ENCODE measurements at regions not wholly inside any gene's neighbourhood (a gene's known extent, or its start where the extent isn't known, plus 50 kb on each side); places are given as distances from the start of the nearest gene placed in this dataset.

DNA sequence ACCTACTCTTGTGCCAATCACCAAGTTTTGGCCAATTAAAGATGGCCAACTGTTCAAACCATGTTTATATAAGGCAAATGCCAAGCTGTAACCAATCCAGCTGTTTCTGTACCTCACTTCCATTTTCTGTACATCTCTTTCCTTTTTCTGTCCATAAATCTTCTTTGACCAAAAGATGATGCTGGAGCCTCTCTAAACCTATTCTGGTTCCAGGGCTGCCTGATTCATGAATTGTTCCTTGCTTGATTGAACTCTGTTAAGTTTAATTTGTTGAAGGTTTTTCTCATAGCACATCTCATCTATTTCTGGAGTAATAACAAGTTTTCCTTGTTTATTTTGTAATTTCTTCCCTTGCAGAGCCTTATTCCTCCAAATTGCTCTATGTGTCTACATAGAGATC, 115.3 kb upstream of the SMAD3 start:
- no peak for FAIRE-seq
- no peak for DNase-seq
- no peaks in the 10 kb centered on the region for H3K36me3 ChIP-seq (ENCODE audit: control insufficient read depth in 3 of 3, insufficient read depth in 2 of 3, low read depth in 1 of 3, low read length in 3 of 3)
- peaks cover 0 to 12% (median 0%) of the 10 kb centered on the region in 3 donors for H3K4me1 ChIP-seq (ENCODE audit: control insufficient read depth in 3 of 3, insufficient read depth in 2 of 3, low read depth in 1 of 3, low read length in 2 of 3)
- no peaks in the 10 kb centered on the region for H3K9me3 ChIP-seq (ENCODE audit: control insufficient read depth in 2 of 2, insufficient read depth in 1 of 2, low read depth in 1 of 2, low read length in 1 of 2)
- no peaks in the 10 kb centered on the region for H3K27me3 ChIP-seq (ENCODE audit: control insufficient read depth in 3 of 3, insufficient read depth in 3 of 3, low read length in 3 of 3)
- H3K4me3 ChIP-seq (ENCODE audit: low read depth in 1 of 3, low read length in 3 of 3), result no peak overlapping the region
- no peak overlapping the region for H3K27ac ChIP-seq (ENCODE audit: low read depth in 1 of 3, low read length in 2 of 3)

DNA sequence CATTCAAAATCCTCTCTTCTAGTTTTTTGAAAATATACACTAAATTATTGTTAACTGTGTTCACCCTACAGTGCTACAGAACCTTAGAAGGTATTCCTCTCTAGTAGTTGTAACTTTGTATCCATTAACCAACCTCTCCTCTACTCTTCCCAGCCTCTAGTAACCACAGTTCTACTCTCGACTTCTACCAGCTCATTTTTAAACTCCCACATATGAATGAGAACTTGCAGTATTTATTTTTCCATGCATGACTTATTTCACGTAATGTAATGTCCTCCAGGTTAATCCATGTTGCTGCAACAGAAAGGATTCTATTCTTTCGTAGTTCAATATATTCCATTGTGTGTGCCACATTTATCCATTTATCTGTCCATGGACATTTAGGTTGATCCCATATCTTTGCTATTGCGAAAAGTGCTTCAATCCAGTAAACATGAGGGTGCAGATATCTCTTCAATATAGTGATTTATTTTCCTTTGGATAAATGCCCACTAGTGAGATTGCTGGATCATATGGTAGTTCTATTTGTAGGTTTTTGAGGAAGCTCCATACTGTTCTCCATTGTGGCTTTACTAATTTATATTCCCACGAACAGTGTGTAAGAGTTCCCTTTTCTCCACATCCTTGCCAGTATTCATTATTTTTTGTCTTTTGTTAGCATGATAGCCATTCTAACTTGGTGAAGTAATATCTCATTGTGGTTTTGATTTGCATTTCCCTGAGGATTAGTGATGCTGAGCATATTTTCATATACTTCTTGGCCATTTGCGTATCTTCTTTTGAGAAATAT, 113.7 kb upstream of the SMAD3 start:
- 83 to 90% (median 86%) methylated on average over 6 of the region's 6 CpGs for WGBS, 3 donors
- no peak for FAIRE-seq

DNA sequence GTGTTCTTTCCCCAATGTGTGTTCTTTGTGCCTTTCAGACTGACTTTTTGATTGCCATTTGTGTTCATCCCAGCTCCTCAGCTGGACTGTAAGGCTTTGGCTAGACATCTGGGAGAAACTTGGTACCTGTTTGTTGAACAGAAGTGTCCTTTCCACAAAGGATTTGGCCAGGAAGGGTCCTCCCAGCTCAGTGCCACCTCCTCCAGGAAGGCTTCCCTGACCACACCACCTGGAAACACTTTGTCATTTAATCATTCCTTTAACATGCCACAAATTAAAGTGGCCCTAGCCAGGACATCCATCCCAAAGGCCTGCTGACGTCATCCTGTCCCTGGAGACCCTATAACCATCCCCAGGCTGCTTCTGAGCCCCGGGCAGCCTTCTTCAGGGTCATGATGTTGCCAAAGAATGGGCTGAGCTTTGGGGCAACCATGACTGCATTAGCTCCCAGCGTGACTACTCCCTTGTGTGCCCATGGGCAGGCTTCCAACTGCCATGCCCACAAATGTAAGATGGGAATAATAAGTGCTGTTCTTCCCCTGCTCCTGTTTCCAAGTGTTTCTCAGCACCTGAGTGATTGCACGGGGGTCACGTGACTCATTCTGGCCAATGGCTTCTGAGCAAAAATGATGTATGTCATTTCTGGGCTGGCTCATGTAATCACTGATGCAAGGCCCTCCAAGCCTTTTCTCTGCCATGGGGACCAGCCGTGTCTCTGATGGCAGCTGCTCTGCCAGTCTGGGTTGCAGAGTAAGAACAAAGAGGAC, 112.5 kb upstream of the SMAD3 start:
- Histone ChIP-seq H3K4me1 (ENCODE audit: control insufficient read depth in 3 of 3, insufficient read depth in 2 of 3, low read depth in 1 of 3, low read length in 2 of 3) (peaks cover 0 to 6% (median 0%) of the 10 kb centered on the region in 3 donors), H3K4me3 (ENCODE audit: low read depth in 1 of 3, low read length in 3 of 3) (no peak overlapping the region), H3K9me3 (ENCODE audit: control insufficient read depth in 2 of 2, insufficient read depth in 1 of 2, low read depth in 1 of 2, low read length in 1 of 2) (no peaks in the 10 kb centered on the region), H3K36me3 (ENCODE audit: control insufficient read depth in 3 of 3, insufficient read depth in 2 of 3, low read depth in 1 of 3, low read length in 3 of 3) (no peaks in the 10 kb centered on the region), H3K27me3 (ENCODE audit: control insufficient read depth in 3 of 3, insufficient read depth in 3 of 3, low read length in 3 of 3) (no peaks in the 10 kb centered on the region), H3K27ac (ENCODE audit: low read depth in 1 of 3, low read length in 2 of 3) (no peak overlapping the region)
- FAIRE-seq (no peak), DNase-seq (no peak)
- 85 to 87% (median 87%) methylated on average over 6 of the region's 6 CpGs for WGBS, 3 donors

More for the DNA sequence above, 113.7 kb upstream of the SMAD3 start:
- no peak for DNase-seq
- no peak overlapping the region for H3K27ac ChIP-seq (ENCODE audit: low read depth in 1 of 3, low read length in 2 of 3)
- H3K27me3 ChIP-seq (ENCODE audit: control insufficient read depth in 3 of 3, insufficient read depth in 3 of 3, low read length in 3 of 3), result no peaks in the 10 kb centered on the region
- H3K9me3 ChIP-seq (ENCODE audit: control insufficient read depth in 2 of 2, insufficient read depth in 1 of 2, low read depth in 1 of 2, low read length in 1 of 2), result no peaks in the 10 kb centered on the region
- peaks cover 0 to 12% (median 0%) of the 10 kb centered on the region in 3 donors for H3K4me1 ChIP-seq (ENCODE audit: control insufficient read depth in 3 of 3, insufficient read depth in 2 of 3, low read depth in 1 of 3, low read length in 2 of 3)
- H3K4me3 ChIP-seq (ENCODE audit: low read depth in 1 of 3, low read length in 3 of 3), result no peak overlapping the region
- H3K36me3 ChIP-seq (ENCODE audit: control insufficient read depth in 3 of 3, insufficient read depth in 2 of 3, low read depth in 1 of 3, low read length in 3 of 3), result no peaks in the 10 kb centered on the region

DNA sequence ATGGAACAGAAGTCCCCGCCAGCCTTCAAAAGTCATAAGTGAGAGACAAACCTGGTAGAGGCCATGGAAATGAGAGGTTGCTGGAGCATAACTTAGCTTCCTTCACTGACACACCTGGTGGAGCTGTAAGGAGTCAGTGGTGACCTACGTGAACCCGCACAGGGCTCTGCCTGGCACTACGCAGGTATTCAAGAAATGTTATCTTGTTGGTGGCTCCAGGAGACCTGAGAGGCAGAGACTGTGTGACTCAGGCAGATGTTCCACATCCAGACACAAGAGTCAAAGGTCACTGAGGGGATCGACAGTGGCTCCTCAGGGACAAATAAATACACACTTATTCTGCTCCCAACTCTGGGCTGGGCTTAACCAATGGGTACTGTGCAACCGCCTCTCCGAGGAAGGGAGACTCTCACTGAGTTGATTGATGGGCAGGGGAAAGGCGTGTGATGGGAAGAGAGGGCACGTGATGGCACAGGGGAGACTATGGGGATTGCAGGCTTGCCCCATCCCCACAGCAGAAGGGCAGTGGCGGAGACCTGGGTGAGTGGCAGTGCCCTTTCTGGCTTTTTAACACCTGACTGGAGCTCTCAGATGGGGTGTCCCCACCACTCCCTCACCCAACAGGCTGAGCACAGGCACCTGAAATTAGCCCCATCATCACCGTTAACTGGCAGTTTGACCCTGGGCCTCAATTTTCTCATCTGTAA, 111.7 kb upstream of the SMAD3 start:
- H3K27me3 ChIP-seq (ENCODE audit: control insufficient read depth in 3 of 3, insufficient read depth in 3 of 3, low read length in 3 of 3), result no peaks in the 10 kb centered on the region
- no peaks in the 10 kb centered on the region for H3K9me3 ChIP-seq (ENCODE audit: control insufficient read depth in 2 of 2, insufficient read depth in 1 of 2, low read depth in 1 of 2, low read length in 1 of 2)
- DNase-seq (no peak), FAIRE-seq (no peak)
- WGBS, 3 donors, result 74 to 85% (median 75%) methylated on average over 11 of the region's 11 CpGs
- no peaks in the 10 kb centered on the region for H3K36me3 ChIP-seq (ENCODE audit: control insufficient read depth in 3 of 3, insufficient read depth in 2 of 3, low read depth in 1 of 3, low read length in 3 of 3)
- H3K27ac ChIP-seq (ENCODE audit: low read depth in 1 of 3, low read length in 2 of 3), result no peak overlapping the region
- no peak overlapping the region for H3K4me3 ChIP-seq (ENCODE audit: low read depth in 1 of 3, low read length in 3 of 3)
- H3K4me1 ChIP-seq (ENCODE audit: control insufficient read depth in 3 of 3, insufficient read depth in 2 of 3, low read depth in 1 of 3, low read length in 2 of 3), result peaks cover 0 to 1% (median 0%) of the 10 kb centered on the region in 3 donors

DNA sequence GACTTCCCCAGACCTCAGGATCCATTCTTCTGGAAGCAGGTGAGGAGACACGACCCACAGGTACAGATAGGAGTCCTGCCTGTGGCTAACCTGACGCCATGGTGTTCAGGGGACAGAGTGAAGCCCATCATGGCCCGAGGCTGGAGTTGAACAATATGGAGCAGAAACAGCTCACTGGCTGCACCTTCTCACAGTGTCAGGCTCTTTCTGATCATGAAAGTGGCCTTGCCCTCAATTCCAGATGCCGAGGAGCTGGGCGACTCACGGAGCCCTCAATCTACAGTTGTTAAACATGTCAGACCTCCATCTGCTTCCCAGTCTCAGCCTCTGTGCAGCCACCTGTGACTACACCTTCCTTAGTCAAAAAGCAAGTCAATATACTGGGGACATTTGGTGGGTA, 110.8 kb upstream of the SMAD3 start:
- FAIRE-seq, result no peak
- H3K36me3 ChIP-seq (ENCODE audit: control insufficient read depth in 3 of 3, insufficient read depth in 2 of 3, low read depth in 1 of 3, low read length in 3 of 3), result no peaks in the 10 kb centered on the region
- H3K9me3 ChIP-seq (ENCODE audit: control insufficient read depth in 2 of 2, insufficient read depth in 1 of 2, low read depth in 1 of 2, low read length in 1 of 2), result no peaks in the 10 kb centered on the region
- no peaks in the 10 kb centered on the region for H3K27me3 ChIP-seq (ENCODE audit: control insufficient read depth in 3 of 3, insufficient read depth in 3 of 3, low read length in 3 of 3)
- 88 to 92% (median 91%) methylated on average over 6 of the region's 6 CpGs for WGBS, 3 donors
- no peak overlapping the region for H3K4me3 ChIP-seq (ENCODE audit: low read depth in 1 of 3, low read length in 3 of 3)
- no peak overlapping the region for H3K27ac ChIP-seq (ENCODE audit: low read depth in 1 of 3, low read length in 2 of 3)
- H3K4me1 ChIP-seq (ENCODE audit: control insufficient read depth in 3 of 3, insufficient read depth in 2 of 3, low read depth in 1 of 3, low read length in 2 of 3), result no peaks in the 10 kb centered on the region
- no peak for DNase-seq

DNA sequence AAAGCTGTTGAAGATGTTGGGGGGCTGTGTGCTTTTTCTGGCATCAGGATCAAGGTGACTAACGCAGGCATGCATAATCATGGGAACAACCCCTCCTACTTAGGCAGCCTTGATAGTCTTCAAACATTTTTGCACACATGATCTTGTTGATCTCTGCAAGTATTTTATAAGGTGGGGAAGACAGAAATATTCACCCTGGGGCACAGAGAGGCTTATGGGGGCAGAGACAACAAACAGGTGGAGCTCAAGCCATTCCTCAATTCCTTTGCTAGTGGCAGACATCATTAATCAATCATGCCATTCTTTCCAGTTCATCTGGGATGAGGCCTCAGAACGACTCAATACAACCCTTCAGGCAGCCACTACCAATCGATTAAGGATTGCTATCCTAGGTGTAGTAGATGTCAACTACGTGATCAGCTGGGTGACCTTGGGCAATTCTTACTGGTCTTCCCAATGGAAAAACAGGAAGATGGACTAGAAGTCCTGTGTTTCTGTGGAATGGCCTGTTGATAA, 110.3 kb upstream of the SMAD3 start:
- H3K27me3 ChIP-seq (ENCODE audit: control insufficient read depth in 3 of 3, insufficient read depth in 3 of 3, low read length in 3 of 3), result no peaks in the 10 kb centered on the region
- no peaks in the 10 kb centered on the region for H3K4me1 ChIP-seq (ENCODE audit: control insufficient read depth in 3 of 3, insufficient read depth in 2 of 3, low read depth in 1 of 3, low read length in 2 of 3)
- WGBS, 3 donors, result 48 to 55% (median 55%) methylated on average over 4 of the region's 4 CpGs
- FAIRE-seq (no peak), DNase-seq (no peak)
- H3K27ac ChIP-seq (ENCODE audit: low read depth in 1 of 3, low read length in 2 of 3), result no peak overlapping the region
- H3K36me3 ChIP-seq (ENCODE audit: control insufficient read depth in 3 of 3, insufficient read depth in 2 of 3, low read depth in 1 of 3, low read length in 3 of 3), result no peaks in the 10 kb centered on the region
- no peak overlapping the region for H3K4me3 ChIP-seq (ENCODE audit: low read depth in 1 of 3, low read length in 3 of 3)
- no peaks in the 10 kb centered on the region for H3K9me3 ChIP-seq (ENCODE audit: control insufficient read depth in 2 of 2, insufficient read depth in 1 of 2, low read depth in 1 of 2, low read length in 1 of 2)

DNA sequence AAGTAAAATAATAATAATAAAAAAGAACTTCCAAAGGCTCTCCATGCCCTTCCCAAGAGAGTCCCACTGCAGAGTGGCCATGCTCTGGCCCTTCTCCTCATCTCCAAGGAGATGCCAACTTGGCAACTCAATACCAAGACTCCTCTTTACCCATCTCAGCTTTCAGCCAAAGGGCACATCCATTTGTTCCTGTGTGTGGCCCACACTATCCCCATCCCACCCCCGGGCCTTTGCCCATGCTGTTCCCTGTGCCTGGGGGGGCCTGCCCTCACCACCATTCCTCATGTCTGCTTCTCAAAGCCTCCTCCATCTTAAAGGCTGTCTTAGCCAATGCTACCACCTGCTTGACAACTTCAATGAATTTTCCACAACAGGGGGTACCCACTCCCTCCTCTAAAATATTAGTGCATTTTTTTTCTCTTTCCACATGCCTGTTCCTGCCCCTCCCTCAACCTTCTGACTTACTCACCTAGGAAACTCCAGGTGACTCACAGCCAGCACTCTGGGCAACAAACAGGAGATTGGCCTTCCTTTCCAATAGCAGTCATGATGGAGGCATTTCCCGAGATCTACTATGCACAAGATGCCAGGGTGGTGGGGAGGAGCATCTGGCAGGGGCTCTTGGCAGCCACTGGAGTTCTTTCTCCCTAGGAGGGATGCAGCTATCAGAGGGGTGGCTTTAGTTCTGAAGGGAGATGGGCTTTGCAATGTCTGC, 109.4 kb upstream of the SMAD3 start:
- DNase-seq, result no peak
- Histone ChIP-seq H3K36me3 (ENCODE audit: control insufficient read depth in 3 of 3, insufficient read depth in 2 of 3, low read depth in 1 of 3, low read length in 3 of 3) (no peaks in the 10 kb centered on the region), H3K27me3 (ENCODE audit: control insufficient read depth in 3 of 3, insufficient read depth in 3 of 3, low read length in 3 of 3) (no peaks in the 10 kb centered on the region), H3K27ac (ENCODE audit: low read depth in 1 of 3, low read length in 2 of 3) (no peak overlapping the region), H3K4me1 (ENCODE audit: control insufficient read depth in 3 of 3, insufficient read depth in 2 of 3, low read depth in 1 of 3, low read length in 2 of 3) (no peaks in the 10 kb centered on the region), H3K4me3 (ENCODE audit: low read depth in 1 of 3, low read length in 3 of 3) (no peak overlapping the region), H3K9me3 (ENCODE audit: control insufficient read depth in 2 of 2, insufficient read depth in 1 of 2, low read depth in 1 of 2, low read length in 1 of 2) (no peaks in the 10 kb centered on the region)
- WGBS, 3 donors, result 61 to 75% (median 62%) methylated on average over 2 of the region's 2 CpGs
- no peak for FAIRE-seq
